ENCODE measurements at regions not wholly inside any gene's neighbourhood (a gene's known extent, or its start where the extent isn't known, plus 50 kb on each side); places are given as distances from the start of the nearest gene placed in this dataset.

DNA sequence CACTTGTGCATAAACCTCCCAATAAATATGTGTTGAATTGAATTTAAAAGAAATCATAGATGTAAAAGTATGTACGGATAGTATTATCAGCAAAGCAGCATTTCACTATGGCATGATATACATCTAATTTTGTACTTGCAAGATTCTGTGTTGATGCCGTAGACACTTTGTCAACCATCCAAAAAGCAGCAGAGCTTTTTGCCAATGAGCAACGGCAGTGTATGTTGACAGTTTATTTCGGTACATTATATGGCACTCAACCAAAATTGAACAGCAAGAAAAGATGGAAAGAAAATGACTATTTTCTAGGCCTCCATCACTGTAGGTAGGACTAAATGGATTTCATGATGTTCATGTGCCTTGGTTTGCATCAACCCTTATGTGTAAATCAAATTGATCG lies 543.7 kb downstream of the DACH1 start:
- CTCF ChIA-PET, result no interaction called here
- H3K27me3 ChIP-seq (ENCODE audit: control insufficient read depth, insufficient read depth, low read length), result no peaks in the 10 kb centered on the region
- H3K4me3 ChIP-seq (ENCODE audit: low read depth, low read length), result no peak overlapping the region
- DNase-seq (ENCODE audit: low read depth, low spot score), result no peak
- POLR2A ChIA-PET, result no interaction called here
- no peak overlapping the region for H3K27ac ChIP-seq (ENCODE audit: low read depth, low read length)
- TF ChIP-seq, protein P1, sequence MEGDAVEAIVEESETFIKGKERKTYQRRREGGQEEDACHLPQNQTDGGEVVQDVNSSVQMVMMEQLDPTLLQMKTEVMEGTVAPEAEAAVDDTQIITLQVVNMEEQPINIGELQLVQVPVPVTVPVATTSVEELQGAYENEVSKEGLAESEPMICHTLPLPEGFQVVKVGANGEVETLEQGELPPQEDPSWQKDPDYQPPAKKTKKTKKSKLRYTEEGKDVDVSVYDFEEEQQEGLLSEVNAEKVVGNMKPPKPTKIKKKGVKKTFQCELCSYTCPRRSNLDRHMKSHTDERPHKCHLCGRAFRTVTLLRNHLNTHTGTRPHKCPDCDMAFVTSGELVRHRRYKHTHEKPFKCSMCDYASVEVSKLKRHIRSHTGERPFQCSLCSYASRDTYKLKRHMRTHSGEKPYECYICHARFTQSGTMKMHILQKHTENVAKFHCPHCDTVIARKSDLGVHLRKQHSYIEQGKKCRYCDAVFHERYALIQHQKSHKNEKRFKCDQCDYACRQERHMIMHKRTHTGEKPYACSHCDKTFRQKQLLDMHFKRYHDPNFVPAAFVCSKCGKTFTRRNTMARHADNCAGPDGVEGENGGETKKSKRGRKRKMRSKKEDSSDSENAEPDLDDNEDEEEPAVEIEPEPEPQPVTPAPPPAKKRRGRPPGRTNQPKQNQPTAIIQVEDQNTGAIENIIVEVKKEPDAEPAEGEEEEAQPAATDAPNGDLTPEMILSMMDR (IDR thresholded peaks at IDR 0.05; ENCODE audit: low read depth, low read length), result no peak
- H3K9me3 ChIP-seq (ENCODE audit: control insufficient read depth, insufficient read depth, low read length), result no peaks in the 10 kb centered on the region

DNA sequence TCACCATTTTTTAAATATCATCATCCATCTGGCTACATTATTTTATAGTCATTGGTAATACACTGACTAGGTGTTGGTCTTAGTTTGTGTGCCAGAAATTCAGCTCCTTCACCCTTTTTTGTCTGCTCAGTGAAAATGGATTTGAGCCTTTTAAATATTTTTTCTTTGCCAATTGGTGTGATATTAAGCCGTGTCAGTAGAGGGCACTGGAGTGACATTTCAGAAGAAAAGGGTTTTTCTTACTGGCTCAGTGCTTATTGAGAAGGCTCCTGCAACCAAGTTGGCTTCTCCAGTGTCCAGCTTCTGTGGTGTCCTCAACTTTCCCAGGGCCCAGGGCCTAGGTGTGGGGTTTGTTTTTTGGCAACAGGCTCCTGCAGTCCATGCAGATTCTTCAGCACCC lies 546.6 kb downstream of the DACH1 start:
- ChIA-PET CTCF (interaction anchor here (0.6 to 3.1 kb wide), 6 partner anchors 18 to 1376 kb away, joined by 3 to 24 read pairs (median 3); partner anchors contain the start of gene DACH1), POLR2A (no interaction called here)
- Histone ChIP-seq H3K27ac (ENCODE audit: low read depth, low read length) (no peak overlapping the region), H3K9me3 (ENCODE audit: control insufficient read depth, insufficient read depth, low read length) (no peaks in the 10 kb centered on the region), H3K27me3 (ENCODE audit: control insufficient read depth, insufficient read depth, low read length) (no peaks in the 10 kb centered on the region), H3K4me3 (ENCODE audit: low read depth, low read length) (no peak overlapping the region)
- peak; percentile 7 for DNase-seq (ENCODE audit: low read depth, low spot score)
- TF ChIP-seq, protein P1 (IDR thresholded peaks at IDR 0.05; ENCODE audit: low read depth, low read length), result peak; percentile 65

DNA sequence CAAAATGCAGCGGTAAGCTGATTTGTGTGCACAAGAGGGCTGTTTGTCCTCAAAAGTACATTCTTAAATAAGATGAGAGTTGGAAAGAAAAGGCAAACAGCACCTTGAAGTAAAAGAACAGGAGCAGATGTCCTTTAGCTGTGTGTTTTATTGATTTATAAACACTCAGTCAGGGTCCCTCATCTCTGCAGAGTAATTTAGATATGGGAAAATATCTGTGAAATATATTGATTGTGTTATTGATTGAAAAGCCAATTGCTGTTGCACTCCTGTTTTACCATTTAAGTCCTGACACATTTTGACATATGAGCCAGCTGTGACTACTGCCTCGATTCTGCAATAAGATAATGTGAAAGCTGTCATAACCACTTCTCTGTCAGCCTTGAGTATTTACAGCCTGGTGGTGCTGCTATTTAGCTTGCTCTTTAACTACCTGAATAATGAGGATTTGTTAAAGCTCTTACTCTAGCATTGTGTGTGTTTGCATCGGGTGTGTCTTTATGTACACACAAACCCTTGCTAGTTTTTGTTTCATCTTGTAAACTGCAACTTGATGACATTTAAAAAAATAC lies 550.1 kb downstream of the DACH1 start:
- CTCF ChIA-PET, result interaction anchor here (0.6 kb wide), 1 partner anchor 356 kb away, joined by 3 read pairs; no protein-coding TSS in a partner anchor
- TF ChIP-seq, protein P1 (IDR thresholded peaks at IDR 0.05; ENCODE audit: low read depth, low read length), result no peak
- no peak overlapping the region for H3K27ac ChIP-seq (ENCODE audit: low read depth, low read length)

DNA sequence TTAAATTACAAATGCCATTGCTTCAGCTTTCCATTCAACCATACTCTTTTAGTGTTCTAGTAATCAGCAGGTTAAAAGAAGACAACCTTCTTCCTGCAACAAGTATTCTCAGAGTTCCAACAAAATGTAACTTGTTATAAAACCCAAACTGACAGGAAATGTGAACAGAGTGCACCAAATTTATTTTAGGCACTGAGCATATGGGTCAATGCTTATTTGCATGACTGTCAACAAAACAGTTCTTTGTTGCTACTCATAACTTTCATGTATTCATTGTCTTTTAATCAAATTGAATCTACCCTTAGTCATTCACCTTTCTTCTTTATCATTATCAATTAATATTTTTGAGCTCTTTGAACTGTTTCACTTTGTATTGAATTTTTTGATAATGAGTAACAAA lies 554.1 kb downstream of the DACH1 start:
- ChIA-PET CTCF (no interaction called here), POLR2A (no interaction called here)
- Histone ChIP-seq H3K27ac (ENCODE audit: low read depth, low read length) (no peak overlapping the region), H3K27me3 (ENCODE audit: control insufficient read depth, insufficient read depth, low read length) (no peaks in the 10 kb centered on the region), H3K9me3 (ENCODE audit: control insufficient read depth, insufficient read depth, low read length) (no peaks in the 10 kb centered on the region), H3K4me3 (ENCODE audit: low read depth, low read length) (no peak overlapping the region)
- TF ChIP-seq, protein P1 (IDR thresholded peaks at IDR 0.05; ENCODE audit: low read depth, low read length), result no peak
- no peak for DNase-seq (ENCODE audit: low read depth, low spot score)

More for the DNA sequence above, 550.1 kb downstream of the DACH1 start:
- no peak for DNase-seq (ENCODE audit: low read depth, low spot score)
- Histone ChIP-seq H3K9me3 (ENCODE audit: control insufficient read depth, insufficient read depth, low read length) (no peaks in the 10 kb centered on the region), H3K27me3 (ENCODE audit: control insufficient read depth, insufficient read depth, low read length) (no peaks in the 10 kb centered on the region), H3K4me3 (ENCODE audit: low read depth, low read length) (no peak overlapping the region)
- POLR2A ChIA-PET, result no interaction called here

DNA sequence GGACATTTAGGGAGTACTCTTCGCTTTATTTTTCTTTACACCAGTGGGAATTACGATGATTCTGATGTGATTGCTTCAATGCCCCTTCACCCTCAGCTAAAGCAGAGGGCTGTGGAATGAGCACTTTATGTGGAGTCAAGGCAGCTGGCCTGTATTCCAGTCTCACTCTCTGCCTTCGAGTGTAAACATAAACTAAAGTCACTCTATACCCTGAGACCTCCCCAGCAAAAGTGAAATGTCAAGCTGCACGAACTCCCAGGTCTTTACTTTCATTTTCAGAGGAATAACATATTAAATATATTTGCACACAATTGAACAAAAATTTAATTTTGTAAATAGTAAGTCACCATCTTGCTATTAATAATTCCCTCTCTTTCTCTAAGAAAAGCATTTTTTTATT lies 557.1 kb downstream of the DACH1 start:
- TF ChIP-seq, protein P1 (IDR thresholded peaks at IDR 0.05; ENCODE audit: low read depth, low read length), result no peak
- Histone ChIP-seq H3K27ac (ENCODE audit: low read depth, low read length) (no peak overlapping the region), H3K27me3 (ENCODE audit: control insufficient read depth, insufficient read depth, low read length) (no peaks in the 10 kb centered on the region), H3K4me3 (ENCODE audit: low read depth, low read length) (no peak overlapping the region), H3K9me3 (ENCODE audit: control insufficient read depth, insufficient read depth, low read length) (no peaks in the 10 kb centered on the region)
- DNase-seq (ENCODE audit: low read depth, low spot score), result no peak
- CTCF ChIA-PET, result no interaction called here
- POLR2A ChIA-PET, result no interaction called here
